ENCODE measurements at regions not wholly inside any gene's neighbourhood (a gene's known extent, or its start where the extent isn't known, plus 50 kb on each side); places are given as distances from the start of the nearest gene placed in this dataset.

GRCh38 chr12:69096669-69097335, 142.6 kb upstream of the CPSF6 start:
- H3K4me3 ChIP-seq (ENCODE audit: low read depth, low read length): no peak overlapping the region
- TF ChIP-seq CTCF (IDR thresholded peaks at IDR 0.05; ENCODE audit: low read depth, low read length): no peak

GRCh38 chr12:69097619-69098368, 141.6 kb upstream of the CPSF6 start:
- TF ChIP-seq CTCF (IDR thresholded peaks at IDR 0.05; ENCODE audit: low read depth, low read length): no peak

GRCh38 chr12:69099201-69099837, 140.1 kb upstream of the CPSF6 start:
- no peak overlapping the region for H3K4me3 ChIP-seq (ENCODE audit: low read depth, low read length)
- no peak for TF ChIP-seq CTCF (IDR thresholded peaks at IDR 0.05; ENCODE audit: low read depth, low read length)

More at GRCh38 chr12:69097619-69098368, 141.6 kb upstream of the CPSF6 start:
- H3K4me3 ChIP-seq (ENCODE audit: low read depth, low read length): no peak overlapping the region

- TF ChIP-seq CTCF (IDR thresholded peaks at IDR 0.05; ENCODE audit: low read depth, low read length): no peak
- no peak overlapping the region for H3K4me3 ChIP-seq (ENCODE audit: low read depth, low read length)
Measured at GRCh38 chr12:69101505-69101904, 137.9 kb upstream of the CPSF6 start.

- H3K4me3 ChIP-seq (ENCODE audit: low read depth, low read length): no peak overlapping the region
Measured at GRCh38 chr12:69102856-69103255, 136.5 kb upstream of the CPSF6 start.

GRCh38 chr12:69105101-69105962, 134.0 kb upstream of the CPSF6 start:
- no peak overlapping the region for H3K4me3 ChIP-seq (ENCODE audit: low read depth, low read length)
- TF ChIP-seq CTCF (IDR thresholded peaks at IDR 0.05; ENCODE audit: low read depth, low read length): no peak

More at GRCh38 chr12:69102856-69103255, 136.5 kb upstream of the CPSF6 start:
- TF ChIP-seq CTCF (IDR thresholded peaks at IDR 0.05; ENCODE audit: low read depth, low read length): no peak
